ENCODE measurements at regions not wholly inside any gene's neighbourhood (a gene's known extent, or its start where the extent isn't known, plus 50 kb on each side); places are given as distances from the start of the nearest gene placed in this dataset.

DNA sequence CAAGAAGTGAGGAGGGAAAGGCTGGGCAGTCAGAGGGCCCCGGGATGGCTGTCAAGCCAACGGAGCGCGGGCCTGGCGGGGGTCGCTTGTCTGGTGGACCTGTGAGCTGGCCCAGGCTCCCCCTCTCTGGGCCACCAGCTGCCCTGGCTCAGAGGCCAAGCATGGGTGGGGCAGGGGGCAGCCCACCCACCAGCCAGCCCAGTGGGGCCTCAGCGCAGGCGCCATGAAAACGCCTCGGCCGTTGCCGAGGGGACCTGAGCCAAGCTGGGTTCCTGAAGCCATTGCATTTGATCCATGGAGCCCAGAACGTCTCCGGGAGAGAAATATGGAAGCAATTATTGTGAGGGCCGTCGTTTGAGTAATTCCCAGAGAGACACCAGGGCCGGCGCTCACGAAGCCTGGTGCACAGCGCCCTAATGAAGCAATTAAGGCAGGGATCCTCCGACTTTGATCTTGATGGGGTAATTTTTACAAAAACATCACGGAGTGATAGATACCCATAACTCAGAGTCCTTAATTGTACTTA, 90.5 kb upstream of the TTC34 start:
- no peak for DNase-seq

GRCh38 chr1:2893473-2894120, 92.1 kb upstream of the TTC34 start:
- no peak for DNase-seq

GRCh38 chr1:2894381-2895041, 93.0 kb upstream of the TTC34 start:
- no peak for DNase-seq

GRCh38 chr1:2896824-2897223, 95.3 kb upstream of the TTC34 start:
- no peak for DNase-seq

DNA sequence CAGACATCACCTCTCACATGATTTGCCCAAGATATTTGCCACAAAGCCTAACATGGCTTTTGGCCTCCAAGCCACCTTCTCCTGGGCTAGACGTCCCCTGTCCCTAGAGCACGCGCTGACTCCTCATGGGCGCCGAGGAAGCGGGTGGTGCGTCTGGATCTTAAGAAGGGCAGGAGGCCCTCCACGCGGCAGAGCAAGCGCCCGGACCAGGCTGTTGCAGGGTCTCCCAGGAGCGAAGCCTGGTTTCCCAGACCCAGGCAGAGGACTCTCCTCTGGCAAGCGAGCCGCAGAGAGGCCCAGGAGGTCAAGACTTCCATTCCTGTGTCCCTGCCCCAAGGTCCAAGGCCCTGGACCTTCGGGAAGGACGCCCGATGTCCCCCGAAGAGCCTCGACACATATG, 101.7 kb upstream of the TTC34 start:
- DNase-seq = no peak

DNA sequence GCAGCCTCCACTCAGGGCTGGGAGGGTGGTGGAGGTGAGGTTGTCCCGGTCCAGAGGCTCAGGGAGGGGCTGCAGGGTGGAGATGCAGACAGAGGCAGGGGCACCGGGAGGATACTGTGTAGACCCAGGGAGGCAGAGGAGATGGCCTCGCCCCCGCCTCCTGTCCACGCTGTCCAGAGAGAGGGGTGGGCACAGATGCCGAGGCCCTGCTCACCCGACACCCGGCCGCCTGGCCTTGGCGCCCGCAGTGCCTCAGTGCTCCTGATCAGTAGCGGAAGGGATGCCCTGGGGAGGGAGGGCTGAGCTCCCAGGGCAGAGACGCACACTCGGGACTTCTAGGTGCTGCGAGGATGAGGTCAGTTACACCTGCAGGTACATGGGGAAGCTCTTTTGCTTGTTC, 102.7 kb upstream of the TTC34 start:
- DNase-seq = no peak

DNA sequence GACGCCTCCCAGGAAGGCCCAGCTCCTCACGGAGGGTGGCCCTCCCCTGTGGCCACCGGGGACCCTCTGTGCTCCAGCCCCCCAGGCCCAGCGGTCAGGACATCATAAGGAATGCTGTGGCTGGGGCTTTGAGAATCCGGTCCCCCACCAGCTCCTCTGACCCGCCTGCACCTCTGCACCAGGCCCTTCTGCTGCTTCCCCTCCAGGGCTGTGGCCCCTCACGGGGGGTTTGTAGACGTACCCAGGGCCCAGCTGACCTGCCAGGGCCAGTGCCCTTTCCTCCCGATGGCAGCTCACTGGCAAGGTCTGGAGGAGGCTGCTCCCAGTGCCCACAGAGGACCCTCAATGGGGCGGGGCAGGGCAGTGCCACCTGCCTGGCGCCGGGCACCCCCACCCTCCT, 103.9 kb upstream of the TTC34 start:
- no peak for DNase-seq

DNA sequence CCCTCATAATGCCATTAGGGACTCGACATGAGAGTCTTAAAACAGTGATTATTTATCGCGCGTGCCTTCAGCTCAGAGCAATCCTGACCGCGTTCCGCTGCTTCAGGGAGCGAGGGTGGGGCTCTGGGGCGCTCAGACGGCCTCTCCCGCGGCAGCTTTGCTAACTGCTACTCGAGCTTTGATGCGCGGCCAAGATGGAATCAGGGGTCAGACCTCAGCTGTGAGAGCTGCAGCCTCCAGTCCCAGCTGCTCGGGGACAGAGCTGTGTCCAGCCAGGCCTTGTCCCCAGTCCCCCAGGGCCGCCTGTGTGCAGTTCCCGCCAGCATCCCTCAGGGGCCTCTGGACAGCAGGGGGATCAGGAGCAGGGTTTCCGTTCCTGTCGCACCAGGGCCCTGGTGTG, 104.6 kb upstream of the TTC34 start:
- DNase-seq = no peak

- DNase-seq = no peak
Measured at GRCh38 chr1:2906620-2907019, 105.1 kb upstream of the TTC34 start.

DNA sequence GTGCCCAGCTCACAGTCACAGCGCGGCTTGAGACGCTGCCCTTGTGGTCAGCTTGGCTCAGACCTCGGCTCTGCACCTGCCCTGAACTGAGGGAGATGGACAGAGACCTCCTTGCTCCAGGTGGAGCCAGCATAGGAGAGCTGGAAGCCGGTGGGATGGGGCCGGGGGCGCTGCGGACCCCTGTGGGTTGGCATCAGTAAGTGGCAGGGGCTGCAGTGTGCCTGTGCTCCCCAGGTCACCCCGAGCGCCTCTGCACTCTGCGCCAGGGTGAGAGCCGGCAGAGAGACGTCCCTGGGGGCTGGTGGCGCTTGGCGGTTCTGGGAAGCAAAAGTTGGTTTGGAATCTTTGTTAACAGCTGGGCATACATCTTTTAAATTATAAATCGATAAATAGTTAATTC, 105.6 kb upstream of the TTC34 start:
- no peak for DNase-seq

GRCh38 chr1:2908081-2908480, 106.6 kb upstream of the TTC34 start:
- no peak for DNase-seq

DNA sequence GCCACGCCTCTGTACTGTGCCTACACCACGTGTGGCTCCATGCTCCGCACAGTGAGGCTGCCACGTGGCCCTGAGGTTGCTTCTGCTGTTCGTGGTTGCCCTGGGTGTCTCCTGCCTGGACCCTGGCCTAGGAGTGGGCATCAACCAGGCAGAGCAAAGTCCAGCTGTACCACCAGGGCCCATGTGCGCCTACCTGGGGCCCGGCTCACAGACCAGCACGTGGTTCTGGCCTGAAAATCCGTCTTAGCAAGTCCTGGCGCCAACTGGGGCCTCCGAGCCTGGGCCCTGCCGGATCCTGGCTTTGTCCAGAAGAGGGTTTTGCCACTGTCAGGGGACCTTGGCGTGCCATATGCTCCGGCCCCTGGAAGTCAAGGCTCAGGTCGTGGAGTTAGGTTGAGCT, 107.1 kb upstream of the TTC34 start:
- DNase-seq = no peak

GRCh38 chr1:2909797-2910196, 108.3 kb upstream of the TTC34 start:
- no peak for DNase-seq

DNA sequence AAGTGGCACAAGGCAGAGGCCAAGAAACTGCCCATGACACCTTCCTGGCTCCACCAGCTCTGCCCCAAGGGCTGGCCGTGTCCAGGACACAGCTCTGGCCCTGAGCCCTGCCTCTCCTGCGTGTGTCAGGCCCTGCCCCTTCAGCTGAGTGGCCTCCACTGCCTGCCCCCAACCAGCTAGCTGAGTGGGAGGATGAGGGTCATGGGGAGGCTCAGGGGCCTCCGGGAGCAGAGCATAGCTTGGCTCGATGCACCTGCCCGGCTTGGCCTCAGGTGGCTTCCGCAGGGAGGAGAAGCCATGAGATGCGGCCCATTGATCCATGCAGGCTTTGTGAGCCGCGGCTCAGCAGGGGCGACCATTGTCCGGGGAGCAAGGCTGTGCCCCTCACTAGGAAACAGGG, 108.7 kb upstream of the TTC34 start:
- DNase-seq = no peak

- DNase-seq = no peak
Measured at GRCh38 chr1:2911421-2912178, 109.7 kb upstream of the ACTRT2 start.

DNA sequence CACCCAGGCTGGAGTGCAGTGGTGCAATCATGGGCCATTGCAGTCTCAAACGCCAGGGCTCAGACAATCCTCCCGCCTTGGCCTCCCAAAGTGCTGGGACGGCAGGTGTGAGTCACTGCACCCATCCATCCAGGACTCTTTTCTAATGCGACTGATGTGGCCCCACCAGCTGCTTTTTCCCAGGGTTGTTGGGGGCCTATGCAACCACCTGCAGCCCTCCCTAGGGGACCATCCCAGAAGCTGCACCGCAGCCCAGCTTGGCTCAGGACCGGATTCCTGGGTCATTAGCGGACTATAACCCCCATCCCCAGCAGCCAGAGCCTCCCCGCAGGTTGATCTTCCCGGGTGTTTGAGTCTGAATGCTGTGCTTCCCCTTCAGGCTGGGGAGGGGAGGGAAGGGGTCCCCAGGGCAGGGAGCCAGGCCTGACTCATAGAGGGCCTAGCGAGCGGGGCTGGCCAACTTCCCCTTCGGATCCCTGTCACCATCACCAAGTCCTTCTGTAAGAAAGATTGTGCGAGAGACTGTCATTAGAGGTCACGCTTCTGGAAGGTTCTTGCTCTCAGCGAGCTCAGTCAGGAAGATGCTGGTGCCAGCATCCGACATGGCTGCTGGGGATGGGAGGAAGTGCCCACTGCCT, 108.7 kb upstream of the ACTRT2 start:
- no peak for DNase-seq

DNA sequence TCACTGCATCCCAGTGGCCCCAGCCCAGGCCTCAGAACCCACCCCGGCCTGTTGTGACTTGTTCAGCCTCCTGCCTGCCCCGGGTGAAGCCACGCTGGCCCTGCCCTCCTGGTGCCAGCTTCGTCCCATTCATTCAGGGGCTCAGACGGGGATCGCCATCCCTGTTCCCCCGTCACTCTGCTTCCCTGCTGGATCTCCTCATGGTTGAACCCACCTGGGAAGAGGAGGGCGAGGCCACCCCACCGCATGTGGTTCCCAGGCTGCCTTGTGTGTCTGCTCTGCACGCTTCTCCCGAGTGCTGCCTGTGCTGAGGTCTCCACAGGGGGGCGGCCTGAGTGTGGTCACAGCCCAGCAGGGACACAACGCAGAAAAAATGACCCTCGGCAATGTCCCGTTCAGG, 108.2 kb upstream of the ACTRT2 start:
- DNase-seq = no peak

- DNase-seq = no peak
Measured at GRCh38 chr1:2914702-2915101, 106.6 kb upstream of the ACTRT2 start.

DNA sequence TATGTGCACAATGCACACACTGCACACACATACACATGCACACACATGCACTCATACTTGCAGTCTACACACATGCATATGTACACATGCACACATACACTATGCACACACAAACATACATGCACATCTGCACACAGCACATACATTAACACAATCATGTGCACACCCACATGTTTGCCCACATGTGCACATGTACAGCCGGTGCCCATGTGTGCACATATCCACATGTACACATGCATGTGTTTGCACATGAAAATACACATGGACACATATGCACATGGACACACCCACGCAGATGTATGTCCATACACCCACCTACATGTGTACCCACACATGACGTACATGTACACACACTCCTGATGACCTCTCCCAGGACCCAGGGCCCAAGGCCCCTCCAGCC, 105.1 kb upstream of the ACTRT2 start:
- no peak for DNase-seq

DNA sequence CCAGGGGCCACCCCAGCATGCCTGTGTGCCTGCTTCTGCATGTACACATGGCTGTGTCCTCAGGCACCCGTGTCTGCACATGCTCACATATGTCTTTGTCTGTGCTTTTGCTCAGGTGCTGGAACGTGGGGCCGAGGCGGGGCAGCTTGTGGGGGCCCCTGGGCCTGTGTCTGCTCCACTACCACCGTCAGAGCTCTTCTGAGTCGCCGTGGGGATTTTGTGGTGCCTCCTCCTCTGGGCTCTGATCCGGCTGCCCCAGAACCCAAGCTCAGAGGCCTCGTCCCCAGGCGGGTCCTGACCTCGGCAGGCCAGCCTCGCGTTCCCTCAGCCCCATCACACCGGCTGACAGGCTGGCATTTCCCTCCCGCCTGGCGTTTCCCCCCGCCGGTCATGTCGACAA, 104.6 kb upstream of the ACTRT2 start:
- DNase-seq = no peak

- DNase-seq = no peak
Measured at GRCh38 chr1:2917284-2917683, 104.0 kb upstream of the ACTRT2 start.

DNA sequence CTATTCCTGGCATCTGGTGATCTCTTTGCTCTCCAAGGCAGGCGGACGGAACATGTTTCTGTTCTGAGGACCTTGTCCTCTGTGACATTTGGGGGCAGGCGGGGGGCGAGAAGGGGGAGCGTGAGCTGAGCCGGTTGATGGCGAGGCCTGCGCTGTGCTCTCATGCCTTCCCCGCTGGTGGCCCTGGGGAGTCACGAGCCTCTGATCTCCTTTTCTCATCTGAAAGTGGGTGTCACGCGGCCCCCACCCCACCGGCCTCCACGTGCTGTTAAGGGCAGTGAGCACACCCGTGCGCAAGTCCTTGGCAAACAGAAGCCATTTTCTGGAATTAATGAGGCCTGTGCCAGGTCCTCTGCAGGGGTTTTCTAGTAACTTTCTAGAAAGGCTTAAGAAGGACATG, 102.8 kb upstream of the ACTRT2 start:
- DNase-seq = no peak

GRCh38 chr1:2919841-2920240, 101.4 kb upstream of the ACTRT2 start:
- DNase-seq = no peak
